HFF-Myc (cell line): ENCODE measurements at regions not wholly inside any gene's neighbourhood (a gene's known extent, or its start where the extent isn't known, plus 50 kb on each side); places are given as distances from the start of the nearest gene placed in this dataset.

ENCODE experiments used
- DNase-seq: peaks from one replicate; pipeline ENCODE4 v3.0.0-alpha.2; 2011; ENCODE audit warnings: low read depth; ENCODE audit errors: extremely low read depth
- H3K4me3 ChIP-seq: replicated peaks from 2 replicates; pipeline ENCODE4 v1.5.1; 2011; ENCODE audit warnings: low read depth, mild to moderate bottlenecking, control low read depth, low read length
- TF ChIP-seq, protein P1 (sequence below): IDR thresholded peaks from 2 replicates; pipeline ENCODE4 v1.5.1; 2012; ENCODE audit warnings: mild to moderate bottlenecking, low read depth, low read length, control low read depth; ENCODE audit errors: missing control alignments

DNA sequence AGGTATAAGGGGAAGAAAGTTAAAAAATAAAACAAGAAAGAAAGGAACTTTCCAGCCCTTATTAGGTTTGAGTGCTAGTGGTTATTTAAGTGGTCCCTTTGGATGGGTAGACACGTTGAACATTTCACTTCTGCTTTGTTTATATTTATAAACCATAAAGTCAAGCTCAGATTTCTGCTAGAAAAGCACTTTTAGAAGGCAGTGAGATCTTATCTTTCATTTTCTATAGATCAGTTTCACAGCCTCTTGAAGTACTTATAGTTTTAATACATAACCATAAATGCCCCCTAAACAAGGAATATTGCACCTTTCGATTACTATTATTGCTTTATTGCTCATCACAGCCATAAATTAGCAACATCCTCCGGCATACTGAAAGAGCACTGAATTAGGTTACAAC, 446.8 kb upstream of the PLXNA2 start:
- no peak overlapping the region for H3K4me3 ChIP-seq
- TF ChIP-seq, protein P1, sequence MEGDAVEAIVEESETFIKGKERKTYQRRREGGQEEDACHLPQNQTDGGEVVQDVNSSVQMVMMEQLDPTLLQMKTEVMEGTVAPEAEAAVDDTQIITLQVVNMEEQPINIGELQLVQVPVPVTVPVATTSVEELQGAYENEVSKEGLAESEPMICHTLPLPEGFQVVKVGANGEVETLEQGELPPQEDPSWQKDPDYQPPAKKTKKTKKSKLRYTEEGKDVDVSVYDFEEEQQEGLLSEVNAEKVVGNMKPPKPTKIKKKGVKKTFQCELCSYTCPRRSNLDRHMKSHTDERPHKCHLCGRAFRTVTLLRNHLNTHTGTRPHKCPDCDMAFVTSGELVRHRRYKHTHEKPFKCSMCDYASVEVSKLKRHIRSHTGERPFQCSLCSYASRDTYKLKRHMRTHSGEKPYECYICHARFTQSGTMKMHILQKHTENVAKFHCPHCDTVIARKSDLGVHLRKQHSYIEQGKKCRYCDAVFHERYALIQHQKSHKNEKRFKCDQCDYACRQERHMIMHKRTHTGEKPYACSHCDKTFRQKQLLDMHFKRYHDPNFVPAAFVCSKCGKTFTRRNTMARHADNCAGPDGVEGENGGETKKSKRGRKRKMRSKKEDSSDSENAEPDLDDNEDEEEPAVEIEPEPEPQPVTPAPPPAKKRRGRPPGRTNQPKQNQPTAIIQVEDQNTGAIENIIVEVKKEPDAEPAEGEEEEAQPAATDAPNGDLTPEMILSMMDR = no peak
- DNase-seq = no peak

DNA sequence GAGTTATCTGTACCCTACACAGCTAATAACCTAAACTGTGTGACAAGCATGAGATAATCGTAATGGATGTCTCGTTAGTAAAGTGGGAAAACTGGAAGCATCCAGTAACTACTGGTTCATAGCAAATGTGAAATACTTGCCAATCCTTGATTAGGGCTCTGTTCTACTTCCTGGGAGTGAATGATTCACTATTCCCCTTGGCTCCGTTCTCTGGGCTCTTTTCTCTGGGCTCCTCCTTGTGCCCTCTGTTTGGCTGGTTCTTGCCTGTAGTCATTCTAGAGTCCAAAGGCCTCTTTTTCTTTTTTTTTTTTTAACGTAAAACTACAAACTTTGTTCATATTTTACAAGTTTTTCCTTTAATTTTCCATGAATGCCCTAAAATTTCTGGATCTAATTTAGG, 465.8 kb upstream of the PLXNA2 start:
- TF ChIP-seq, protein P1 = no peak
- no peak for DNase-seq
- H3K4me3 ChIP-seq = no peak overlapping the region

DNA sequence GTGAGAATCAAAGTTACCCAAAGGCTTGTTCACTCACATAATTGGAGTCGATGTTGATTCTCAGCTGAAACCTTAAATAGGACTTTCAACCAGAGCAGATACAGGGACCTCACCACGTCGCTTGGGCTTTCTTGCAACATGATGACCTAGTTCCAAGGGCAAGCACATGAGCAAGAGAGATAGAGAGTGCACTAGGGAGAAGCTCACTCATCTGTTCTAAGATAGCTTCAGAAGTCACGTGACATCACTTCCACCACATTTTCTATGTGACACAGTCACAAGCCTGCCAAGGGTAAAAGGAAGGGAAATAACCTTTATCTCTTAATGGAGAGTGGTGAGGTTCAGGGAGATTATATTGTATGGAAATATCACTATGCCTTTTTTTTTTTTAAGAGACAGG, 470.1 kb upstream of the PLXNA2 start:
- no peak for DNase-seq
- TF ChIP-seq, protein P1 = no peak

DNA sequence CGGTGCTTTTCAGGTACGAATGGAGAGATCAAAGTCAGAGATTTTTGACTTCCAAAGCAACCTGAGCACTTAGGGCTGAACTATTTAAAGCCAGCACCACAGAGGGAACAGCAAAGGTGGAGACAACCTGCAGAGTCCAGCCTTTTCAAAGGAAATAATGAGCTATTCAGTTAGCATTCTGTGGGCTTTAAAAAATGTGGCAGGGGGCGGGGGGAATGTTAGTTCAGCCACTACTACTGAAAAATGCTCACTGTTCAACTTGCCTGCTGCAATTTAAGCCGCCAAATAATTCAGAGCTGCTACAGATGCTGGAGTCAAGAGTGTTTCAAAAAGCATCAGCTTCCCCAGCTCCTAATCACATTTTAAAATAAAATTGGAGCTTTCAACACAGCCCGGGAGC, 473.3 kb upstream of the PLXNA2 start:
- H3K4me3 ChIP-seq = no peak overlapping the region
- TF ChIP-seq, protein P1 = no peak
- no peak for DNase-seq

More for the DNA sequence above, 470.1 kb upstream of the PLXNA2 start:
- no peak overlapping the region for H3K4me3 ChIP-seq

DNA sequence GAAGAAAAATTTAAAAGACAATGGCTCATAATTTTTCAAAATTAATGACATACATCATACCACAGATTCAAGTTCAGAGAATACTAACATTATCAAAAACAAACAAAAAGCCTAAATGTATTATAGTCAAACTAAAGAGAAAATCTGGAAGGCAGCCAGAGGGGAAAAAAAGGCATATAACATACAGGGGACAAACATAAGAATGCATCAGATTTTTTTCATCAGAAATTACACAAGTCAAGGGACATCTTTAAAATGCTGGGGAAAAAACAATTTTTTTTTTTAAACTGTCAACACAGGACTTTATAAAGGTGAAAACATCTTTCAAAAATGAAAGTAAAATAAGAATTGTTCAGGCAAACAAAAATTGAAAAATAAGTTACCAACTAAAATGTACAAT, 478.4 kb upstream of the PLXNA2 start:
- H3K4me3 ChIP-seq = no peak overlapping the region
- TF ChIP-seq, protein P1 = no peak
- no peak for DNase-seq

DNA sequence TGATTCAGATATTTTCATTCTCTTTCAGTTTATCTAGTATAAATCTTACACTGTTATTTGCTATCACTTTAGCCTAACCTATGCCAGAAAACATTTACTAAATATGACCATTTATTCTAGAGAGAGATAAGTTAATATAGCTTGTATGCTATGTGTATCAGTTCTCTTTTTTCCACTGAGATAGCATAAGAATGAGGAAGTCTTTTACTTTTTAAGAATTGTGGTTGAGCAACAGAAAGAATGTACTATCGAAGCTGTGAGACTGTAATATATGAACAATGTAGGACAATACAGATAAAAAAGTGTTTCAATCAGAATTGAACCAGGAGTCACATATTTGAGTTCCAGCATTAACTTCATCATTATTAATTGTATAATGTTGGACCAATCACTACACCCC, 479.9 kb upstream of the PLXNA2 start:
- H3K4me3 ChIP-seq = no peak overlapping the region
- TF ChIP-seq, protein P1 = no peak
- no peak for DNase-seq

DNA sequence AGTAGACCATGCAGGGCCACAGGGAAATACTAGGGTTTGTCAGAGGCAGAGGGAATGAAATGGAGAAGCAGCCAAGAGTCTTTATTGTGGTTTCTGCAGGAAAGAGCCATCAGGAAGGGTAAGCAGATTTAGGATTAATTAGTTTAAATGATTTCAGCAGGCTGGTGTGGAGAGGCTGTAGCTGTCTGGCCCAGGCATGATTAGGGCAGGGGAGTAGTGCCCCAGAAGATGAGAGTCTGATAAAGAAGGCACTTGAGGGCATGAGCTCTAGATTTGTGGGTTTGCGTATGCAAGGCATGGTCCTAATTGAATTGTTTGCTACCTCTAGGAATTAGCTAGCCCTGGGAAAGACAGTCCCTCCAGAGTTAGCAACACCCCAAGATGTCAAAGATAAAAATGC, 484.6 kb upstream of the PLXNA2 start:
- TF ChIP-seq, protein P1 = no peak
- H3K4me3 ChIP-seq = no peak overlapping the region
- DNase-seq = no peak
